NCI-H1092 (cell line): ENCODE measurements at regions not wholly inside any gene's neighbourhood (a gene's known extent, or its start where the extent isn't known, plus 50 kb on each side); places are given as distances from the start of the nearest gene placed in this dataset.
"Not testable (repeated sequence)": the region's sequence is repeated elsewhere in the genome, so short reads cannot be mapped to it uniquely, and the experiment has no call there.

ENCODE experiments used
- DNase-seq: peaks from one replicate; lab custom pipeline; 2025; lab: John Stamatoyannopoulos, UW

- DNase-seq: peak; percentile 23
These were observed 103.6 kb downstream of the OTOL1 start for GRCh38 chr3:161600173-161600572.

- DNase-seq: no peak
These were observed 105.9 kb downstream of the OTOL1 start for GRCh38 chr3:161602475-161602874.

- no peak for DNase-seq
These were observed 106.3 kb downstream of the OTOL1 start for GRCh38 chr3:161602918-161603317.

GRCh38 chr3:161607056-161607455 lies 110.4 kb downstream of the OTOL1 start:
- no peak for DNase-seq

- DNase-seq: no peak
These were observed 122.7 kb downstream of the OTOL1 start for GRCh38 chr3:161619351-161619750.

GRCh38 chr3:161630794-161631193 lies 134.2 kb downstream of the OTOL1 start:
- no peak for DNase-seq

GRCh38 chr3:161631536-161631935 lies 134.9 kb downstream of the OTOL1 start:
- no peak for DNase-seq

- DNase-seq: no peak
These were observed 141.0 kb downstream of the OTOL1 start for GRCh38 chr3:161637559-161637958.

- not testable (repeated sequence) for DNase-seq
These were observed 142.5 kb downstream of the OTOL1 start for GRCh38 chr3:161639095-161639494.

- DNase-seq: no peak
These were observed 143.6 kb downstream of the OTOL1 start for GRCh38 chr3:161640181-161640580.

- no peak for DNase-seq
These were observed 144.7 kb downstream of the OTOL1 start for GRCh38 chr3:161641287-161641686.

- DNase-seq: no peak
These were observed 148.5 kb downstream of the OTOL1 start for GRCh38 chr3:161644891-161645635.

- no peak for DNase-seq
These were observed 151.4 kb downstream of the OTOL1 start for GRCh38 chr3:161647936-161648470.

GRCh38 chr3:161649900-161650484 lies 153.4 kb downstream of the OTOL1 start:
- DNase-seq: no peak

GRCh38 chr3:161657786-161658185 lies 161.2 kb downstream of the OTOL1 start:
- DNase-seq: no peak

- no peak for DNase-seq
These were observed 174.5 kb downstream of the OTOL1 start for GRCh38 chr3:161671141-161671540.

- no peak for DNase-seq
These were observed 175.9 kb downstream of the OTOL1 start for GRCh38 chr3:161672478-161672877.

GRCh38 chr3:161673866-161674265 lies 177.3 kb downstream of the OTOL1 start:
- no peak for DNase-seq

GRCh38 chr3:161674402-161674801 lies 177.8 kb downstream of the OTOL1 start:
- no peak for DNase-seq

- not testable (repeated sequence) for DNase-seq
These were observed 185.2 kb downstream of the OTOL1 start for GRCh38 chr3:161681831-161682230.

- no peak for DNase-seq
These were observed 186.1 kb downstream of the OTOL1 start for GRCh38 chr3:161682715-161683114.

GRCh38 chr3:161689584-161690298 lies 193.1 kb downstream of the OTOL1 start:
- no peak for DNase-seq

GRCh38 chr3:161690299-161690620 lies 193.7 kb downstream of the OTOL1 start:
- no peak for DNase-seq
